LNCaP clone FGC (cell line): ENCODE measurements at regions not wholly inside any gene's neighbourhood (a gene's known extent, or its start where the extent isn't known, plus 50 kb on each side); places are given as distances from the start of the nearest gene placed in this dataset.

Experiments used
- DNase-seq: peaks from one replicate; pipeline ENCODE4 v3.0.0-alpha.2; 2011; ENCODE audit warnings: low read depth
- H3K4me3 ChIP-seq: 2 replicates; pipeline ENCODE4 v1.5.1; 2011; ENCODE audit warnings: mild to moderate bottlenecking, low read depth, low read length, control low read depth
- TF ChIP-seq, protein P1 (sequence below): IDR thresholded peaks from 2 replicates; pipeline ENCODE4 v1.5.1; 2012; ENCODE audit warnings: mild to moderate bottlenecking; ENCODE audit not compliant: control insufficient read depth, insufficient read depth; ENCODE audit errors: extremely low read depth

DNA sequence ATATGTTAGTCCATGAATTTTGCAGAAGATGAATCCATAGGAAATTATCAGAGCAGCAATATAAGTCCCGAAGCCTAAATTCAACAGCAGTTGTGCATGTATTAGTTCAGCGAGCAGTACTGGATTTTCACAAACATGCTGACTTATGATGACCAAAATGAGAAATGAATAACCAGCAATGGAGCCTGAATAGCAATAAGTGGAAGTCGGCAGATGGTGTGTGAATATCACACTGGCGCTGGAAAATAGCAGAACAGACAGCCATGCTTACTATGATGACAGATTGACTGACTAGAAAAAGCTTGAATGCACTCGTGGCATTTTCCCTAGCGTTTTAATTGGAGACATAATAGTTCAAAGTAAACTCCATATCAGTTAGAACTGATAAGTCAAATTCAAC lies 1114.5 kb downstream of the DSC3 start:
- TF ChIP-seq, protein P1, sequence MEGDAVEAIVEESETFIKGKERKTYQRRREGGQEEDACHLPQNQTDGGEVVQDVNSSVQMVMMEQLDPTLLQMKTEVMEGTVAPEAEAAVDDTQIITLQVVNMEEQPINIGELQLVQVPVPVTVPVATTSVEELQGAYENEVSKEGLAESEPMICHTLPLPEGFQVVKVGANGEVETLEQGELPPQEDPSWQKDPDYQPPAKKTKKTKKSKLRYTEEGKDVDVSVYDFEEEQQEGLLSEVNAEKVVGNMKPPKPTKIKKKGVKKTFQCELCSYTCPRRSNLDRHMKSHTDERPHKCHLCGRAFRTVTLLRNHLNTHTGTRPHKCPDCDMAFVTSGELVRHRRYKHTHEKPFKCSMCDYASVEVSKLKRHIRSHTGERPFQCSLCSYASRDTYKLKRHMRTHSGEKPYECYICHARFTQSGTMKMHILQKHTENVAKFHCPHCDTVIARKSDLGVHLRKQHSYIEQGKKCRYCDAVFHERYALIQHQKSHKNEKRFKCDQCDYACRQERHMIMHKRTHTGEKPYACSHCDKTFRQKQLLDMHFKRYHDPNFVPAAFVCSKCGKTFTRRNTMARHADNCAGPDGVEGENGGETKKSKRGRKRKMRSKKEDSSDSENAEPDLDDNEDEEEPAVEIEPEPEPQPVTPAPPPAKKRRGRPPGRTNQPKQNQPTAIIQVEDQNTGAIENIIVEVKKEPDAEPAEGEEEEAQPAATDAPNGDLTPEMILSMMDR = no peak
- no peak for DNase-seq
- no peak overlapping the region for H3K4me3 ChIP-seq

DNA sequence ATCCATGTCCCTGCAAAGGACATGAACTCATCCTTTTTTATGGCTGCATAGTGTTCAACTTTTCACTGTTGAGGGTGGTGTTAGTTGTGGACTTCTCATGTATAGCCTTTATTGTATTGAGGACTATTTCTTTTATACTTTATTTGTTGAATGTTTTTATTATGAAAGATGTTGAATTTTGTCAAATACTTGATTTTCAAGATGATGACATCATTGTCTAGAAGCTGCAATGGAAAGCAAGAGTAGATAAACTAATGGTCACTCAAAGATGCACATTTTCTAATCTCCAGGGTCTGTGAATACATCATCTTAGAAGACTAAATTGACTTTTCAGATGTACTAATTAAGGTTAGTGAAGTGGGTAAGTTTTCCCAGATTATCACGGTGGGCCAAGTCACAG lies 1117.0 kb downstream of the DSC3 start:
- H3K4me3 ChIP-seq = no peak overlapping the region
- no peak for DNase-seq
- TF ChIP-seq, protein P1 = no peak

DNA sequence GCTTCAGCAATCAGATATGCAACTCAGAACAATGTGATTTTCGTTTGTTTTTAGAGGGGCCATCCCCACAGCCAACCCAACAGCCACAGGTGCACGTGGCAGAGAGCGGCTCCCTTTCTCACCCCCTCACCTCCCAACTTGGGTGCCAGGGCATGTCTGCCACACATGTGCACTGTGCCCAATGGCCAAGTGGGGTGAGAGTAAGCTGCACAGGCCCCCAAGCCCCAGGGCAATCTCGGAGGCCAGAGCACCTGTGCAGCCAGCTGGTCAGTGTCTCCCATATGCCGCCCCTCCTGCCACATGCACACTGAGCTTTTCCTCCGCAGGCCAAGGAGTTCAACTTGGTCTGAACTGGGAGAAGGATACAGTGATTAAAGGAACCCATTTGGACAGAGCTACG lies 1130.2 kb downstream of the DSC3 start:
- DNase-seq = no peak
- H3K4me3 ChIP-seq = no peak overlapping the region
- TF ChIP-seq, protein P1 = no peak

DNA sequence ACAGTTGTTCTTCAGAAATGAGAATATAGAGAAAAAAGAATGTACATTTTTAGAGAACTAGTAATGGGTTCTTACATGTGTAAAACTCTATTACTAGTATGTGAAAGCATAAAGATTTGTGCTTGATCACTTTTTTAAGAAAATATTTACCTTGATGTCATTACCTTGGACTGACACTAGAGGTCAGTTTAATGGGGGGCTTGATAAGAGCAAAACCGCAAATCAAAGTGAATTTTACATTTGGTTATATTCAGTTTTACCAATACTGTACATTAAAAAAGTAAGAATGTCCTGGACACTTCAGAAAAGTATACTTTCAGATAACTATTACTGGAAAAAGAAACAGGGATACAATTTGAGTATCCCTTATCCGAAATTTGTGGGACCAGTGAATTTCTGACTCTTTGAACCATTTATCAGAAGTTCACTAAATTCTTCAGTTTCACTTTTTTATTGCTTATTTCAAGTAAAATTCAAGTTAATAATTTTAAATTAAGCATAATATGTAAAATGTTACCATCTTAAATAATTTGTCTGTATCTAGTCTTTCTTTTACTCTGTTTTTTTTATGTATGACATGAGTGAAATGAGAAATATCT lies 1149.5 kb downstream of the DSC3 start:
- TF ChIP-seq, protein P1 = peak; percentile 64
- H3K4me3 ChIP-seq = no peak overlapping the region
- no peak for DNase-seq

DNA sequence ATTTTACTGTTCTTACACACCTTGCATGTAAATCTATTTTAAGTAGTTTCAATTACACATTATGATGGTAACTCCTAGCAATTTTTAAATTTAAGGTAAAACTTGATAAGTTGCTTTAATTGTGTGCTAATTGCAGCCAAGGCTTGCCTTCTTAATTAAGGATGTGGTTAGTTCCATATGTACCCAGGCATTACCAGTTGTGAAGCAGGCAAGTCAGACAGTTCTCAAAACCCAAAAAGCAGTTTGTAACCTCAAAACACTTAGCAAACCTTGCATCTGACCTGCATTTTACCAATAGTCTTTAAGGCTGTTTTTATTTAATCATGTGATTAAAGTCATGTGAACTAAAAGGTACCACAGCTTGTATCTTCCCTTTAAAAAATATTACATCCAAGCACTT lies 1159.4 kb downstream of the DSC3 start:
- TF ChIP-seq, protein P1 = no peak
- no peak for DNase-seq
- H3K4me3 ChIP-seq = no peak overlapping the region

DNA sequence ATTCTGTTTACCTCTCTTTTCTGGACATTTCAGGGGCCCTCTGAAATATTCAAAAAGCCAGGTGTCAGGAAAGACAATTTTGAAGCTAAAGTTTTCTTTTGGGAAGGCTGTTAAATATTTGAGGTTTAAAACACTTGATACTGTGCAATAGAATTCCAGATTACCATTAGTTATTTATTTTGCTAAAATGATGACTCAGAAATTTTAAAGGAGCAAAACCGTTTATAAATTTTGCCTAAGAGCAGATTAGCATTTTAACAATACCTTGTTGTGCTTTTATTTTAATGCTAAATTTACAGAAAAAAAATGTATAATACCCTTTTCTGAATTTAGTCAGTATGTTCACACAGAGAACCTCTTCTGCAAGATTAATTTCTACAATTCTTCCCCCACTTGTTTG lies 1159.9 kb downstream of the DSC3 start:
- DNase-seq = no peak
- TF ChIP-seq, protein P1 = no peak
- H3K4me3 ChIP-seq = no peak overlapping the region

DNA sequence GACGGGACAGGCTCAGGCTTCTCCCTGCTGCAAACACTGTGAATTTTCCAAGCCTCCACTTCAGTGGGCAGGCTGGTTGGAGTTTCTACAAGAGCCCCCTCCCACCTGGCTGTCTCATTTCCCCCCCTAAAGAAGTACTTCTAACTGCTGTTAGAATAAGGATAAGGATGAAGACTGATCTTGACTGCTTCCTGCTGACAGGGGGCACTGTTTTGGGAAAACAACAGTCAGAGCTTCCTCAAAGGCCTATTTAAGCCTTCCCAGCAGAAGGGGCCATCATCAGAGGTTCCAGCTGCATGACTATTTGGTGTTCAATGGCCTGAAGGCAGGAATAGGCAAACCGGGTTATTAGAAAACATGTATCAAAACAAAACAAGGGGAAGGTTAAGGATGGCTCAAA lies 1162.8 kb downstream of the DSC3 start:
- TF ChIP-seq, protein P1 = 0 out of 2 replicates have a peak, but pooled peaks have one; percentile 14
- DNase-seq = no peak
- H3K4me3 ChIP-seq = no peak overlapping the region
